ENCODE measurements at regions not wholly inside any gene's neighbourhood (a gene's known extent, or its start where the extent isn't known, plus 50 kb on each side); places are given as distances from the start of the nearest gene placed in this dataset.

DNA sequence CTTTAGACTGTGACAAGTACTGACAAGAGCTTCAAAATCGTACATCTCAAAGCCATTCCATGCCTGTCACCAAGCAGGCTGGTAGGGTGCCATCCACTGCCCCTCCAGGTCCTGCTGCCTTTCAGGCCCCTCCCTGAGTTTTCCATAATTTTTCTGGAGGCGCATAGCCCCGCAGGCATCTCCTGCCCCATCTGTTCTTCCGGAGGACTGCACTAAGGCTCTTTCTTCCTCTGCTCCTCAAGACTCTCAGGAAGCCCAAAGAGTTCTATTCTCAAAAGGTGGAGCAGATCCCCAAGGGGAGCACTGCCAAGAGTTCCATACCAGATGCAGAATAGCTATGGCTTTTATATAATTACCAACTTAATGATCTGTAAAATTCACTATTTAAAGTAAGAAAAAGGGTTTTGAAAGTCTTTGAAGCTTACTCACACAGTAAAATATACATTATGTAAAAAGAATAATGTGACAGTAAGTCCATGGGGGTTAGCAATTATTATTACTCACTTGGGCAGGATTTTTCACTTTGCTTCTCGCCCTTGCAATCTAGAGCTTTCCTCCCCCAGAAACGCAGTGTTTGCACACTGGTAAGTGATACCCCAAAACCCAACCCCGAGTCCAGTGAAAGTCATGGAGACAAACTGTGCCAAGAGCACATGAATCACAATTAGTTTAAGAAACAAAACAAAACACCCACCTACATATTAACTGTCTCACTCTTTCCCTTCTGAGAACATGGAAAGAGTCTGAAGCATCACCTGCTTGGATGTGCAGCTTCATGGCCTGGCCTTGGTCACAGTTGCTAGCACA is 114.1 kb upstream of the DAPK1 start:
- TF ChIP-seq POLR2A (IDR thresholded peaks at IDR 0.05; ENCODE audit: low read length) (no peak), GATA1 (IDR thresholded peaks at IDR 0.05; ENCODE audit: low read depth, low read length) (no peak)
